ENCODE measurements at regions not wholly inside any gene's neighbourhood (a gene's known extent, or its start where the extent isn't known, plus 50 kb on each side); places are given as distances from the start of the nearest gene placed in this dataset.
A peak's percentile ranks its signal among the peaks of the same experiment; 100 is the strongest.

DNA sequence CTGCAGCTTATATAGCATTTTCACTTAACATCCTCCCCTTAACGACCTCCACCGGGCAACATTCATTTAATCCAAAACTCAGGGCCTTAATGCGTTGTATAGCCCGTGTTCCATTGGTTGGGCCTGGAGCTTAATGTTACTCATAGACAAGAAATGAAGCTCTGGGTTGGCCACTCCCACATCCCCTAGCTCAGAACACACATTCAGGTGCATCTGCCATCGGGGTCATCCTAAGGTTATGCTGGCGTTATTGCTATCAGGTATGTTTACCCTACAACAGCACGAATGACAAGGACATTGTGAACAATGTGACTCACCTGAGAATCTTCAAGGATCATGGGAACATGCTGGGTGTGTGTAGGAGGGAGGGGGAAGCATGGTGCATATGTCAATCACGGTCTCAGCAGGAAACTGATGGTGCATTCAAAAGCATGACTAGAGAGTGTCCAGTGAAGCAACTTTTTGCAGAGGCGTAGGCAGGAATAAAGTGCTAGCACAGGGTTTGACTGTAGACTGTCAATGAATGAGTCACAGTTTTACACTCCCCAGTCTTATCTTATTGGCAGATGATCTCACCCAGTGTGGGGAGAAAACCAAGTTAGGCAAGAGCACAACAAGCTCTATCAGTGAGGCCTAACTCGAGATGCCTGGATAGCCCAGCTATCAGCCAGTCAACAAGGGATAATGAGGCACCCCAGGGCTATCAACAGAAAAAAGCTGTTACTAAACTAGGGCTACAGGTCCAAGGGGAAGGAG lies 402.1 kb upstream of the MCTP2 start:
- TF ChIP-seq POLR2AphosphoS5 (IDR thresholded peaks at IDR 0.05) = peak in 1 of 3 donors; percentile 26
- TF ChIP-seq, protein P1, sequence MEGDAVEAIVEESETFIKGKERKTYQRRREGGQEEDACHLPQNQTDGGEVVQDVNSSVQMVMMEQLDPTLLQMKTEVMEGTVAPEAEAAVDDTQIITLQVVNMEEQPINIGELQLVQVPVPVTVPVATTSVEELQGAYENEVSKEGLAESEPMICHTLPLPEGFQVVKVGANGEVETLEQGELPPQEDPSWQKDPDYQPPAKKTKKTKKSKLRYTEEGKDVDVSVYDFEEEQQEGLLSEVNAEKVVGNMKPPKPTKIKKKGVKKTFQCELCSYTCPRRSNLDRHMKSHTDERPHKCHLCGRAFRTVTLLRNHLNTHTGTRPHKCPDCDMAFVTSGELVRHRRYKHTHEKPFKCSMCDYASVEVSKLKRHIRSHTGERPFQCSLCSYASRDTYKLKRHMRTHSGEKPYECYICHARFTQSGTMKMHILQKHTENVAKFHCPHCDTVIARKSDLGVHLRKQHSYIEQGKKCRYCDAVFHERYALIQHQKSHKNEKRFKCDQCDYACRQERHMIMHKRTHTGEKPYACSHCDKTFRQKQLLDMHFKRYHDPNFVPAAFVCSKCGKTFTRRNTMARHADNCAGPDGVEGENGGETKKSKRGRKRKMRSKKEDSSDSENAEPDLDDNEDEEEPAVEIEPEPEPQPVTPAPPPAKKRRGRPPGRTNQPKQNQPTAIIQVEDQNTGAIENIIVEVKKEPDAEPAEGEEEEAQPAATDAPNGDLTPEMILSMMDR (IDR thresholded peaks at IDR 0.05) = no peak
